ENCODE measurements at regions not wholly inside any gene's neighbourhood (a gene's known extent, or its start where the extent isn't known, plus 50 kb on each side); places are given as distances from the start of the nearest gene placed in this dataset.

DNA sequence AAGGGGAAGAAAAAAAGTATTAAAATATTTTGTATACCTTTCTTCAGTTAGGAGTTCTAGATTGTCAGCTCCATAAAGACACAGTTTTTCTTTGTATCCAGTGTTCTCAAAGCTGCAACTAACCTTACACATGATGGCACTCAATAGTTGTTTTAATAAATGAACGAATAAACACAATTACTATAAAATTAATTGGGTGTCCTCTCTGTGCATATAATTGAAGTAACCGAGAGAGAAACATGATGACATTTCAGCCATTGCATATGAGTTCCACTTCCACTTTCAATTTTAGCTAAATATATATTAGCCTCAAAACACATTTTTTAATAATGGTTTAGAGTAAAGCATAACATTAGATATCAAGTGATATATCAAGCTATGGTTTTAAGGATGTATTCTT, 671.2 kb downstream of the LRFN5 start:
- Histone ChIP-seq H3K4me3 (ENCODE audit: insufficient read depth in 1 of 2, low read depth in 1 of 2, low read length in 2 of 2) (no peak overlapping the region), H3K36me3 (ENCODE audit: control insufficient read depth in 1 of 2, insufficient read depth in 2 of 2, low read depth in 1 of 2, low read length in 2 of 2) (no peaks in the 10 kb centered on the region), H3K23ac (ENCODE audit: low read length in 2 of 2) (no peak overlapping the region), H3K79me1 (replicated peaks; ENCODE audit: low read length, poor library complexity, severe bottlenecking) (no peaks in the 10 kb centered on the region), H3K18ac (ENCODE audit: low read depth in 1 of 2, low read length in 2 of 2) (no peak overlapping the region), H2BK5ac (ENCODE audit: low read depth, low read length, poor library complexity, severe bottlenecking) (no peak overlapping the region), H2BK120ac (ENCODE audit: low read depth, low read length) (no peak overlapping the region), H3K9me3 (ENCODE audit: control insufficient read depth, low read length) (peaks cover 3% of the 10 kb centered on the region), H3K4ac (ENCODE audit: low read depth in 1 of 2, low read length in 2 of 2) (no peak overlapping the region), H3K14ac (ENCODE audit: low read length in 2 of 2) (no peak overlapping the region), H4K91ac (ENCODE audit: low read length) (no peak overlapping the region), H2AFZ (ENCODE audit: low read depth, low read length) (no peak overlapping the region), H2AK5ac (ENCODE audit: low read length, severe bottlenecking) (no peak overlapping the region), H3K4me1 (ENCODE audit: control insufficient read depth, insufficient read depth, low read depth, low read length) (no peaks in the 10 kb centered on the region), H4K8ac (ENCODE audit: low read length) (no peak overlapping the region), H2BK12ac (ENCODE audit: low read length in 2 of 2) (no peak overlapping the region), H3K27ac (ENCODE audit: low read length, poor library complexity, severe bottlenecking) (no peak overlapping the region), H2BK15ac (ENCODE audit: low read depth, poor library complexity, severe bottlenecking) (no peak overlapping the region), H3K27me3 (ENCODE audit: control insufficient read depth in 1 of 2, insufficient read depth in 1 of 2, low read length in 2 of 2) (no peaks in the 10 kb centered on the region), H3K9ac (ENCODE audit: low read length) (no peak overlapping the region), H3K4me2 (ENCODE audit: low read length, poor library complexity, severe bottlenecking) (no peak overlapping the region)
- DNase-seq: no peak
- no CpG with 5 or more reads among the region's 2 CpGs for WGBS

- no peak overlapping the region for H3K9ac ChIP-seq (ENCODE audit: low read length)
- H3K27ac ChIP-seq (ENCODE audit: low read length, poor library complexity, severe bottlenecking): no peak overlapping the region
- H3K79me1 ChIP-seq (replicated peaks; ENCODE audit: low read length, poor library complexity, severe bottlenecking): no peaks in the 10 kb centered on the region
- no peak overlapping the region for H2BK120ac ChIP-seq (ENCODE audit: low read depth, low read length)
- no peak overlapping the region for H3K4me3 ChIP-seq (ENCODE audit: insufficient read depth in 1 of 2, low read depth in 1 of 2, low read length in 2 of 2)
- H3K4me1 ChIP-seq (ENCODE audit: control insufficient read depth, insufficient read depth, low read depth, low read length): no peaks in the 10 kb centered on the region
- H2BK12ac ChIP-seq (ENCODE audit: low read length in 2 of 2): no peak overlapping the region
- H3K4ac ChIP-seq (ENCODE audit: low read depth in 1 of 2, low read length in 2 of 2): no peak overlapping the region
- no CpG with 5 or more reads among the region's 1 CpG for WGBS
- H3K4me2 ChIP-seq (ENCODE audit: low read length, poor library complexity, severe bottlenecking): no peak overlapping the region
- no peak overlapping the region for H4K91ac ChIP-seq (ENCODE audit: low read length)
- no peaks in the 10 kb centered on the region for H3K36me3 ChIP-seq (ENCODE audit: control insufficient read depth in 1 of 2, insufficient read depth in 2 of 2, low read depth in 1 of 2, low read length in 2 of 2)
- H2AK5ac ChIP-seq (ENCODE audit: low read length, severe bottlenecking): no peak overlapping the region
- no peak overlapping the region for H2BK5ac ChIP-seq (ENCODE audit: low read depth, low read length, poor library complexity, severe bottlenecking)
- peaks cover 11% of the 10 kb centered on the region for H3K9me3 ChIP-seq (ENCODE audit: control insufficient read depth, low read length)
- no peak overlapping the region for H3K18ac ChIP-seq (ENCODE audit: low read depth in 1 of 2, low read length in 2 of 2)
- no peak overlapping the region for H2BK15ac ChIP-seq (ENCODE audit: low read depth, poor library complexity, severe bottlenecking)
- no peak overlapping the region for H3K14ac ChIP-seq (ENCODE audit: low read length in 2 of 2)
- no peak for DNase-seq
- H4K8ac ChIP-seq (ENCODE audit: low read length): no peak overlapping the region
- H3K23ac ChIP-seq (ENCODE audit: low read length in 2 of 2): no peak overlapping the region
- H3K27me3 ChIP-seq (ENCODE audit: control insufficient read depth in 1 of 2, insufficient read depth in 1 of 2, low read length in 2 of 2): no peaks in the 10 kb centered on the region
- H2AFZ ChIP-seq (ENCODE audit: low read depth, low read length): no peak overlapping the region
These were observed 662.6 kb downstream of the LRFN5 start for GRCh38 chr14:42269234-42269633.

- no peak for DNase-seq
- Histone ChIP-seq H3K4ac (ENCODE audit: low read depth in 1 of 2, low read length in 2 of 2) (no peak overlapping the region), H3K9me3 (ENCODE audit: control insufficient read depth, low read length) (peaks cover 5% of the 10 kb centered on the region), H2BK5ac (ENCODE audit: low read depth, low read length, poor library complexity, severe bottlenecking) (no peak overlapping the region), H4K8ac (ENCODE audit: low read length) (no peak overlapping the region), H3K14ac (ENCODE audit: low read length in 2 of 2) (no peak overlapping the region), H2BK15ac (ENCODE audit: low read depth, poor library complexity, severe bottlenecking) (no peak overlapping the region), H2AFZ (ENCODE audit: low read depth, low read length) (no peak overlapping the region), H3K79me1 (replicated peaks; ENCODE audit: low read length, poor library complexity, severe bottlenecking) (no peaks in the 10 kb centered on the region), H3K4me1 (ENCODE audit: control insufficient read depth, insufficient read depth, low read depth, low read length) (no peaks in the 10 kb centered on the region), H3K23ac (ENCODE audit: low read length in 2 of 2) (no peak overlapping the region), H3K27me3 (ENCODE audit: control insufficient read depth in 1 of 2, insufficient read depth in 1 of 2, low read length in 2 of 2) (no peaks in the 10 kb centered on the region), H2BK120ac (ENCODE audit: low read depth, low read length) (no peak overlapping the region), H4K91ac (ENCODE audit: low read length) (no peak overlapping the region), H3K36me3 (ENCODE audit: control insufficient read depth in 1 of 2, insufficient read depth in 2 of 2, low read depth in 1 of 2, low read length in 2 of 2) (no peaks in the 10 kb centered on the region), H2AK5ac (ENCODE audit: low read length, severe bottlenecking) (no peak overlapping the region), H3K18ac (ENCODE audit: low read depth in 1 of 2, low read length in 2 of 2) (no peak overlapping the region), H3K4me2 (ENCODE audit: low read length, poor library complexity, severe bottlenecking) (no peak overlapping the region), H3K4me3 (ENCODE audit: insufficient read depth in 1 of 2, low read depth in 1 of 2, low read length in 2 of 2) (no peak overlapping the region), H3K27ac (ENCODE audit: low read length, poor library complexity, severe bottlenecking) (no peak overlapping the region), H2BK12ac (ENCODE audit: low read length in 2 of 2) (no peak overlapping the region), H3K9ac (ENCODE audit: low read length) (no peak overlapping the region)
- WGBS: 60% methylated on average over 1 of the region's 2 CpGs
These were observed 641.5 kb downstream of the LRFN5 start for GRCh38 chr14:42248131-42248530.

DNA sequence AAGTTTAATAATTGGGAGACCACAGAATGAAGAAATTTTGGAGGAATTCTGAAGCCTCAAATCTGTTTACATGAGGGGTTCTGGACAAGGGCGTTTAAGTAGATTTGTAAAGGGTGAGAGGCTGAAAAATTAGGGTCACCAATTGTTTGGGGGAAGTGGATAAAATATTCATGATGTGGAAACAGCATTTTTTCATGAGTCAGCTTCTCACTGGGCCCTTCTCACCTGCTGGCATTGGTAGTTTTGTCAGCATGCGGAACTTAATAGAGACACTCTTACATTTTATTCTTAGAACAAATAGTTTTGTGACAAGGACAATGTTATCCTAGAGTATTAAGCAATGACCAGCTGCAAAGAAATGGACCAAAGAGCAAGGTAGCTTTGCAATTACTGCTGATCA, 634.4 kb downstream of the LRFN5 start:
- no peaks in the 10 kb centered on the region for H3K36me3 ChIP-seq (ENCODE audit: control insufficient read depth in 1 of 2, insufficient read depth in 2 of 2, low read depth in 1 of 2, low read length in 2 of 2)
- no peak overlapping the region for H2BK5ac ChIP-seq (ENCODE audit: low read depth, low read length, poor library complexity, severe bottlenecking)
- H2BK120ac ChIP-seq (ENCODE audit: low read depth, low read length): no peak overlapping the region
- H4K91ac ChIP-seq (ENCODE audit: low read length): no peak overlapping the region
- no peak overlapping the region for H3K23ac ChIP-seq (ENCODE audit: low read length in 2 of 2)
- H2BK15ac ChIP-seq (ENCODE audit: low read depth, poor library complexity, severe bottlenecking): no peak overlapping the region
- no peak overlapping the region for H2BK12ac ChIP-seq (ENCODE audit: low read length in 2 of 2)
- H3K4me3 ChIP-seq (ENCODE audit: insufficient read depth in 1 of 2, low read depth in 1 of 2, low read length in 2 of 2): no peak overlapping the region
- no peak for DNase-seq
- H3K4me1 ChIP-seq (ENCODE audit: control insufficient read depth, insufficient read depth, low read depth, low read length): no peaks in the 10 kb centered on the region
- no peaks in the 10 kb centered on the region for H3K27me3 ChIP-seq (ENCODE audit: control insufficient read depth in 1 of 2, insufficient read depth in 1 of 2, low read length in 2 of 2)
- no peak overlapping the region for H3K4ac ChIP-seq (ENCODE audit: low read depth in 1 of 2, low read length in 2 of 2)
- WGBS: 79% methylated on average over 1 of the region's 2 CpGs
- no peak overlapping the region for H3K18ac ChIP-seq (ENCODE audit: low read depth in 1 of 2, low read length in 2 of 2)
- no peak overlapping the region for H2AK5ac ChIP-seq (ENCODE audit: low read length, severe bottlenecking)
- H3K9ac ChIP-seq (ENCODE audit: low read length): no peak overlapping the region
- H3K79me1 ChIP-seq (replicated peaks; ENCODE audit: low read length, poor library complexity, severe bottlenecking): no peaks in the 10 kb centered on the region
- H3K4me2 ChIP-seq (ENCODE audit: low read length, poor library complexity, severe bottlenecking): no peak overlapping the region
- H3K27ac ChIP-seq (ENCODE audit: low read length, poor library complexity, severe bottlenecking): no peak overlapping the region
- H4K8ac ChIP-seq (ENCODE audit: low read length): no peak overlapping the region
- no peak overlapping the region for H2AFZ ChIP-seq (ENCODE audit: low read depth, low read length)
- no peak overlapping the region for H3K14ac ChIP-seq (ENCODE audit: low read length in 2 of 2)
- H3K9me3 ChIP-seq (ENCODE audit: control insufficient read depth, low read length): peaks cover 36% of the 10 kb centered on the region

Data from mesenchymal stem cell (in vitro differentiated cells and primary cell).